HEK293T (cell line): ENCODE measurements at regions not wholly inside any gene's neighbourhood (a gene's known extent, or its start where the extent isn't known, plus 50 kb on each side); places are given as distances from the start of the nearest gene placed in this dataset.

Source experiments
- NFRKB ChIP-seq: fragments of 450-650 bp; IDR thresholded peaks from 2 replicates; pipeline ENCODE4 v1.6.1; 2016; ENCODE audit warnings: mild to moderate bottlenecking, moderate library complexity
- TARDBP ChIP-seq: fragments of 450-650 bp; IDR thresholded peaks from 2 replicates; pipeline ENCODE4 v1.6.1; 2016
- TF ChIP-seq, protein P1 (sequence below): fragments of 450-650 bp; IDR thresholded peaks from 2 replicates; pipeline ENCODE4 v1.6.1; 2016

DNA sequence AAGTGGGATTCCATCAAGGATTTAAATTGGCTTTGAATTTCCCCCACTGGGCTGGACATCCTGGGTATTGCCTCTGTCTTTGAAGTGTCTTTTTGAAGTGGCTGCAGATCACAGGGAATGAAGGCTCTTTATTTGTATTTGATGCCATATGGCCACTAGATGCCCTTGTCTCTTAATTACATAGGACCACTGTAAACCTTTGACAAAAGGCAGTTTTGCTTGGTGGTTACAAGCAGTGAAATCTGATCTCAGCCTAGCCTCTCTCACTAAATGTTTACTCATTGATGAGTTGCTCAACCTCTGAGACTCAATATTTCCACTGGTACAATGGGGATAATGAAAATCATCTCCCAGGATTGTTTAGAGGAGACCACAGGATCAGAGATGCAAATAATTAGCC is 102.2 kb downstream of the INSIG2 start:
- no peak for TF ChIP-seq NFRKB
- TF ChIP-seq TARDBP, result no peak
- TF ChIP-seq, protein P1, sequence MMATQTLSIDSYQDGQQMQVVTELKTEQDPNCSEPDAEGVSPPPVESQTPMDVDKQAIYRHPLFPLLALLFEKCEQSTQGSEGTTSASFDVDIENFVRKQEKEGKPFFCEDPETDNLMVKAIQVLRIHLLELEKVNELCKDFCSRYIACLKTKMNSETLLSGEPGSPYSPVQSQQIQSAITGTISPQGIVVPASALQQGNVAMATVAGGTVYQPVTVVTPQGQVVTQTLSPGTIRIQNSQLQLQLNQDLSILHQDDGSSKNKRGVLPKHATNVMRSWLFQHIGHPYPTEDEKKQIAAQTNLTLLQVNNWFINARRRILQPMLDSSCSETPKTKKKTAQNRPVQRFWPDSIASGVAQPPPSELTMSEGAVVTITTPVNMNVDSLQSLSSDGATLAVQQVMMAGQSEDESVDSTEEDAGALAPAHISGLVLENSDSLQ, result no peak
